Heart left ventricle (tissue), 16 donors: ENCODE measurements at regions not wholly inside any gene's neighbourhood (a gene's known extent, or its start where the extent isn't known, plus 50 kb on each side); places are given as distances from the start of the nearest gene placed in this dataset.

Experiments
- ATAC-seq, 4 donors: fragments of 200-7000 bp; cut with Tn5 transposase; one replicate each; pipeline ENCODE4 v1.9.1; 2020 to 2022; ENCODE audit warnings: moderate library complexity in 4 of 4, mild to moderate bottlenecking in 3 of 4, moderate number of reproducible peaks in 1 of 4
- DNase-seq, 5 donors: peaks; one replicate each; pipeline ENCODE4 v3.0.0-alpha.2; 2020
- H3K27ac ChIP-seq, 12 donors: fragments of 200-600 bp; sonication (generic) in 4 of 12; one replicate each; pipeline versions ENCODE4 v1.5.0 to v1.8.0; 2016 to 2022; ENCODE audit warnings: mild to moderate bottlenecking in 2 of 12
- H3K27me3 ChIP-seq, 9 donors: fragments of 200-600 bp; sonication (generic) in 2 of 9; one replicate each; pipeline versions ENCODE4 v1.5.1 to v1.8.0; 2016 to 2022; ENCODE audit warnings: mild to moderate bottlenecking in 3 of 9
- H3K36me3 ChIP-seq, 9 donors: fragments of 200-600 bp; sonication (generic) in 2 of 9; one replicate each; pipeline versions ENCODE4 v1.5.0 to v1.8.0; 2018 to 2022; ENCODE audit warnings: mild to moderate bottlenecking in 2 of 9
- H3K4me1 ChIP-seq, 12 donors: fragments of 200-600 bp; sonication (generic) in 4 of 12; one replicate each; pipeline versions ENCODE4 v1.5.0 to v1.8.0; 2016 to 2022; ENCODE audit warnings: mild to moderate bottlenecking in 3 of 12
- H3K4me3 ChIP-seq, 12 donors: fragments of 200-600 bp; sonication (generic) in 4 of 12; one replicate each; pipeline versions ENCODE4 v1.5.0 to v1.8.0; 2017 to 2022; ENCODE audit warnings: mild to moderate bottlenecking in 9 of 12, moderate library complexity in 4 of 12
- H3K9me3 ChIP-seq, 12 donors: fragments of 200-600 bp; sonication (generic) in 4 of 12; one replicate each; pipeline versions ENCODE4 v1.5.0 to v1.8.0; 2016 to 2022; ENCODE audit warnings: mild to moderate bottlenecking in 1 of 12
- CTCF ChIP-seq, 12 donors: fragments of 200-600 bp; sonication (generic) in 4 of 12; IDR thresholded peaks; one replicate each; pipeline versions ENCODE4 v1.5.0 to v1.8.0; 2018 to 2022; ENCODE audit warnings: antibody characterized with exemption in 12 of 12, mild to moderate bottlenecking in 5 of 12
- POLR2A ChIP-seq, 2 donors: fragments of 450-650 bp; IDR thresholded peaks; one replicate each; pipeline ENCODE4 v1.6.1; 2017; ENCODE audit warnings: antibody characterized with exemption in 2 of 2, mild to moderate bottlenecking in 2 of 2, moderate library complexity in 2 of 2
- WGBS, 4 donors: extraction: QIAGEN DNeasy Blood & Tissue Kit in 2 of 4; methylation state at CpG; one replicate each; pipeline versions ENCODE4 v1.1.5 to v1.1.7; 2013 to 2018; 5-methylcytosine and 5-hydroxymethylcytosine counted together
- intact Hi-C, 10 donors: fragments of 100-400 bp; cut with DNase I; formaldehyde crosslinking; loops; one replicate each; pipeline versions ENCODE4 v1.11.1 to v1.14.2; 2022
- donor health status: ischemic (EF 13 %, LVEDD 7.1; RV severe dilation, severe dysfunction).
- donor health status: healthy with polysubstance abuse.
- donor health status: DM: no; HTN: yes; CAD: no.
- donor health status: DM: no; HTN: no; CAD: no.
- donor health status: ischemic (EF 25% LVEDD 6.9; RV normal size, moderate dysfunction).
- donor health status: ischemic (EF 25% LVEDD 5.7; RV mildly dilated, moderate dysfunction).
- donor health status: healthy.
- donor health status: DM: yes; HTN: yes; CAD: no.
- donor health status: ischemic (EF 35%, LVEDD 5.7; RV mildly dilated, moderate dysfunction).
- donor health status: nonischemic (EF 11% LVEDD 7.7; RV severe dilation, severe dysfunction).
- donor health status: DM: yes; HTN: yes; CAD: no.
- donor health status: PGD.
- donor health status: ischemic (EF 29% LVEDD 5.4; RV normal size, mild dysfunction).
- donor health status: nonischemic (EF 23%, LVEDD 6.1; RV moderate dilation, normal function).

GRCh38 chr20:60764771-60765170 lies 487.3 kb upstream of the CDH4 start:
- Histone ChIP-seq H3K27ac (no peak overlapping the region), H3K4me3 (no peak overlapping the region), H3K4me1 (no peaks in the 10 kb centered on the region), H3K27me3 (peaks cover 0 to 4% (median 0%) of the 10 kb centered on the region in 9 donors), H3K36me3 (no peaks in the 10 kb centered on the region), H3K9me3 (peaks cover 0 to 7% (median 2%) of the 10 kb centered on the region in 12 donors)
- WGBS, 4 donors: 64 to 73% (median 70%) methylated on average over 9 of the region's 9 CpGs
- ATAC-seq (no peak), DNase-seq (no peak)
- intact Hi-C loops: loop anchor here in 1 of 10 donors (10.0 kb wide), 1 partner anchor 80 kb away; no protein-coding TSS in a partner anchor
- no peak for TF ChIP-seq POLR2A (IDR thresholded peaks at IDR 0.05)
- no peak for TF ChIP-seq CTCF (IDR thresholded peaks at IDR 0.05)

GRCh38 chr20:60765821-60766403 lies 486.1 kb upstream of the CDH4 start:
- DNase-seq (no peak), ATAC-seq (no peak)
- Histone ChIP-seq H3K27ac (no peak overlapping the region), H3K36me3 (no peaks in the 10 kb centered on the region), H3K4me1 (no peaks in the 10 kb centered on the region), H3K9me3 (peaks cover 0 to 13% (median 3%) of the 10 kb centered on the region in 12 donors), H3K27me3 (peaks cover 0 to 4% (median 0%) of the 10 kb centered on the region in 9 donors), H3K4me3 (no peak overlapping the region)
- no peak for TF ChIP-seq CTCF (IDR thresholded peaks at IDR 0.05)
- no peak for TF ChIP-seq POLR2A (IDR thresholded peaks at IDR 0.05)
- intact Hi-C loops: loop anchor here in 1 of 10 donors (10.0 kb wide), 1 partner anchor 79 kb away; no protein-coding TSS in a partner anchor
- 69 to 82% (median 77%) methylated on average over 8 to 10 of the region's 10 CpGs for WGBS, 4 donors

- no peaks in the 10 kb centered on the region for H3K27me3 ChIP-seq
- H3K27ac ChIP-seq: no peak overlapping the region
- H3K36me3 ChIP-seq: no peaks in the 10 kb centered on the region
- no peak overlapping the region for H3K4me3 ChIP-seq
- no peaks in the 10 kb centered on the region for H3K4me1 ChIP-seq
- H3K9me3 ChIP-seq: peaks cover 0 to 13% (median 3%) of the 10 kb centered on the region in 12 donors
- TF ChIP-seq POLR2A (IDR thresholded peaks at IDR 0.05) (no peak), CTCF (IDR thresholded peaks at IDR 0.05) (no peak)
- intact Hi-C loops: loop anchor here in 1 of 10 donors (10.0 kb wide), 1 partner anchor 77 kb away; no protein-coding TSS in a partner anchor
- 60 to 79% (median 78%) methylated on average over 1 of the region's 1 CpG for WGBS, 4 donors
- no peak for DNase-seq
- ATAC-seq: no peak
Observed at GRCh38 chr20:60768216-60768615, 483.8 kb upstream of the CDH4 start.

GRCh38 chr20:60780388-60781025 lies 471.6 kb upstream of the CDH4 start:
- WGBS, 4 donors: 57 to 64% (median 59%) methylated on average over 6 of the region's 6 CpGs
- peaks cover 0 to 4% (median 0%) of the 10 kb centered on the region in 9 donors for H3K27me3 ChIP-seq
- TF ChIP-seq POLR2A (IDR thresholded peaks at IDR 0.05): no peak
- TF ChIP-seq CTCF (IDR thresholded peaks at IDR 0.05): no peak
- H3K27ac ChIP-seq: no peak overlapping the region
- no peaks in the 10 kb centered on the region for H3K36me3 ChIP-seq
- no peak overlapping the region for H3K4me3 ChIP-seq
- intact Hi-C loops: no loop called here
- ATAC-seq (no peak), DNase-seq (no peak)
- peaks cover 0 to 11% (median 0%) of the 10 kb centered on the region in 12 donors for H3K9me3 ChIP-seq
- H3K4me1 ChIP-seq: no peaks in the 10 kb centered on the region
